ENCODE measurements at regions not wholly inside any gene's neighbourhood (a gene's known extent, or its start where the extent isn't known, plus 50 kb on each side); places are given as distances from the start of the nearest gene placed in this dataset.

GRCh38 chr2:217430916-217431576, 571.2 kb upstream of the TNP1 start:
- no peaks in the 10 kb centered on the region for H3K79me2 ChIP-seq (ENCODE audit: control insufficient read depth, insufficient read depth, low read length)
- H4K20me1 ChIP-seq (ENCODE audit: control insufficient read depth, insufficient read depth) = no peaks in the 10 kb centered on the region
- no peak overlapping the region for H3K9ac ChIP-seq (ENCODE audit: control insufficient read depth, insufficient read depth, low read length)
- no peaks in the 10 kb centered on the region for H3K9me3 ChIP-seq (replicated peaks; ENCODE audit: control insufficient read depth, insufficient read depth, low read length)
- no peak overlapping the region for H3K4me3 ChIP-seq
- BruUV-seq (replicated peaks) = no TSS peak
- DNase-seq (ENCODE audit: low read depth, low spot score) = no peak
- no peak overlapping the region for H3K4me2 ChIP-seq (ENCODE audit: control insufficient read depth, insufficient read depth)
- WGBS (ENCODE audit: insufficient coverage, insufficient replicate concordance, low lambda C conversion rate, missing lambda C conversion rate) = 30% methylated on average over 3 of the region's 3 CpGs
- CTCF ChIA-PET = interaction anchor here (0.6 kb wide), 1 partner anchor 46 kb away, joined by 3 read pairs; no protein-coding TSS in a partner anchor
- no peak overlapping the region for H2AFZ ChIP-seq (ENCODE audit: control insufficient read depth, low read depth, low read length)
- H3K36me3 ChIP-seq (ENCODE audit: control insufficient read depth in 2 of 2, insufficient read depth in 2 of 2, low read length in 1 of 2) = no peaks in the 10 kb centered on the region
- H3K27ac ChIP-seq (ENCODE audit: control insufficient read depth, insufficient read depth) = no peak overlapping the region
- in situ Hi-C loops (cut with MboI) (no loop called here), intact Hi-C loops (cut with micrococcal nuclease; ENCODE audit: unreplicated experiment) (no loop called here)
- POLR2A ChIA-PET = no interaction called here
- no peak for ATAC-seq
- RAD21 ChIA-PET (ENCODE audit: unreplicated experiment) = no interaction called here
- SMC1A ChIA-PET (ENCODE audit: uncharacterized antibody, unreplicated experiment) = interaction anchor here (0.6 to 0.8 kb wide), 2 partner anchors 14 to 308 kb away, joined by 3 read pairs; no protein-coding TSS in a partner anchor
- H3K27me3 ChIP-seq (replicated peaks in 1 of 2; ENCODE audit: control insufficient read depth in 2 of 2, insufficient read depth in 2 of 2, low read length in 1 of 2) = no peaks in the 10 kb centered on the region
- no peak for FAIRE-seq
- H3K4me1 ChIP-seq (ENCODE audit: control insufficient read depth, insufficient read depth, low read length) = peaks cover 8% of the 10 kb centered on the region
- no peak for TF ChIP-seq ZSCAN29 (IDR thresholded peaks at IDR 0.05)
- TF ChIP-seq, protein P1, sequence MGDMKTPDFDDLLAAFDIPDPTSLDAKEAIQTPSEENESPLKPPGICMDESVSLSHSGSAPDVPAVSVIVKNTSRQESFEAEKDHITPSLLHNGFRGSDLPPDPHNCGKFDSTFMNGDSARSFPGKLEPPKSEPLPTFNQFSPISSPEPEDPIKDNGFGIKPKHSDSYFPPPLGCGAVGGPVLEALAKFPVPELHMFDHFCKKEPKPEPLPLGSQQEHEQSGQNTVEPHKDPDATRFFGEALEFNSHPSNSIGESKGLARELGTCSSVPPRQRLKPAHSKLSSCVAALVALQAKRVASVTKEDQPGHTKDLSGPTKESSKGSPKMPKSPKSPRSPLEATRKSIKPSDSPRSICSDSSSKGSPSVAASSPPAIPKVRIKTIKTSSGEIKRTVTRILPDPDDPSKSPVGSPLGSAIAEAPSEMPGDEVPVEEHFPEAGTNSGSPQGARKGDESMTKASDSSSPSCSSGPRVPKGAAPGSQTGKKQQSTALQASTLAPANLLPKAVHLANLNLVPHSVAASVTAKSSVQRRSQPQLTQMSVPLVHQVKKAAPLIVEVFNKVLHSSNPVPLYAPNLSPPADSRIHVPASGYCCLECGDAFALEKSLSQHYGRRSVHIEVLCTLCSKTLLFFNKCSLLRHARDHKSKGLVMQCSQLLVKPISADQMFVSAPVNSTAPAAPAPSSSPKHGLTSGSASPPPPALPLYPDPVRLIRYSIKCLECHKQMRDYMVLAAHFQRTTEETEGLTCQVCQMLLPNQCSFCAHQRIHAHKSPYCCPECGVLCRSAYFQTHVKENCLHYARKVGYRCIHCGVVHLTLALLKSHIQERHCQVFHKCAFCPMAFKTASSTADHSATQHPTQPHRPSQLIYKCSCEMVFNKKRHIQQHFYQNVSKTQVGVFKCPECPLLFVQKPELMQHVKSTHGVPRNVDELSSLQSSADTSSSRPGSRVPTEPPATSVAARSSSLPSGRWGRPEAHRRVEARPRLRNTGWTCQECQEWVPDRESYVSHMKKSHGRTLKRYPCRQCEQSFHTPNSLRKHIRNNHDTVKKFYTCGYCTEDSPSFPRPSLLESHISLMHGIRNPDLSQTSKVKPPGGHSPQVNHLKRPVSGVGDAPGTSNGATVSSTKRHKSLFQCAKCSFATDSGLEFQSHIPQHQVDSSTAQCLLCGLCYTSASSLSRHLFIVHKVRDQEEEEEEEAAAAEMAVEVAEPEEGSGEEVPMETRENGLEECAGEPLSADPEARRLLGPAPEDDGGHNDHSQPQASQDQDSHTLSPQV (IDR thresholded peaks at IDR 0.05) = no peak
- no peak for TF ChIP-seq TAF1 (IDR thresholded peaks at IDR 0.05; ENCODE audit: borderline replicate concordance, low read depth, low read length)
- no peak for TF ChIP-seq MLLT1 (IDR thresholded peaks at IDR 0.05)
- TF ChIP-seq ZBTB40 (IDR thresholded peaks at IDR 0.05; ENCODE audit: borderline replicate concordance) = no peak
- TF ChIP-seq EP300 (IDR thresholded peaks at IDR 0.05; ENCODE audit: borderline replicate concordance in 1 of 2, control insufficient read depth in 1 of 2, low read depth in 2 of 2, low read length in 2 of 2) = no peak
- TF ChIP-seq HDGF (IDR thresholded peaks at IDR 0.05) = no peak
- TF ChIP-seq, protein P2, sequence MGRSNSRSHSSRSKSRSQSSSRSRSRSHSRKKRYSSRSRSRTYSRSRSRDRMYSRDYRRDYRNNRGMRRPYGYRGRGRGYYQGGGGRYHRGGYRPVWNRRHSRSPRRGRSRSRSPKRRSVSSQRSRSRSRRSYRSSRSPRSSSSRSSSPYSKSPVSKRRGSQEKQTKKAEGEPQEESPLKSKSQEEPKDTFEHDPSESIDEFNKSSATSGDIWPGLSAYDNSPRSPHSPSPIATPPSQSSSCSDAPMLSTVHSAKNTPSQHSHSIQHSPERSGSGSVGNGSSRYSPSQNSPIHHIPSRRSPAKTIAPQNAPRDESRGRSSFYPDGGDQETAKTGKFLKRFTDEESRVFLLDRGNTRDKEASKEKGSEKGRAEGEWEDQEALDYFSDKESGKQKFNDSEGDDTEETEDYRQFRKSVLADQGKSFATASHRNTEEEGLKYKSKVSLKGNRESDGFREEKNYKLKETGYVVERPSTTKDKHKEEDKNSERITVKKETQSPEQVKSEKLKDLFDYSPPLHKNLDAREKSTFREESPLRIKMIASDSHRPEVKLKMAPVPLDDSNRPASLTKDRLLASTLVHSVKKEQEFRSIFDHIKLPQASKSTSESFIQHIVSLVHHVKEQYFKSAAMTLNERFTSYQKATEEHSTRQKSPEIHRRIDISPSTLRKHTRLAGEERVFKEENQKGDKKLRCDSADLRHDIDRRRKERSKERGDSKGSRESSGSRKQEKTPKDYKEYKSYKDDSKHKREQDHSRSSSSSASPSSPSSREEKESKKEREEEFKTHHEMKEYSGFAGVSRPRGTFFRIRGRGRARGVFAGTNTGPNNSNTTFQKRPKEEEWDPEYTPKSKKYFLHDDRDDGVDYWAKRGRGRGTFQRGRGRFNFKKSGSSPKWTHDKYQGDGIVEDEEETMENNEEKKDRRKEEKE (IDR thresholded peaks at IDR 0.05) = no peak

Data from GM12878 (cell line).